GM19372 (cell line): ENCODE measurements at regions not wholly inside any gene's neighbourhood (a gene's known extent, or its start where the extent isn't known, plus 50 kb on each side); places are given as distances from the start of the nearest gene placed in this dataset.
"Not testable (repeated sequence)": the region's sequence is repeated elsewhere in the genome, so short reads cannot be mapped to it uniquely, and the experiment has no call there.

Experiments
- ATAC-seq: cut with Tn5 transposase; IDR thresholded peaks from one replicate; pipeline ENCODE4 v1.9.1; 2021; ENCODE audit warnings: mild to moderate bottlenecking, low read depth, moderate library complexity; ENCODE audit not compliant: unreplicated experiment

GRCh38 chr10:120184547-120185337 lies 272.3 kb upstream of the PLPP4 start:
- ATAC-seq: no peak

- ATAC-seq: no peak
Measured at GRCh38 chr10:120186506-120186905, 270.5 kb upstream of the PLPP4 start.

- not testable (repeated sequence) for ATAC-seq
Measured at GRCh38 chr10:120187168-120187567, 269.9 kb upstream of the PLPP4 start.

- no peak for ATAC-seq
Measured at GRCh38 chr10:120188950-120189349, 268.1 kb upstream of the PLPP4 start.

- no peak for ATAC-seq
Measured at GRCh38 chr10:120195984-120196712, 260.9 kb upstream of the PLPP4 start.

- no peak for ATAC-seq
Measured at GRCh38 chr10:120204877-120205276, 252.2 kb upstream of the PLPP4 start.

- no peak for ATAC-seq
Measured at GRCh38 chr10:120205368-120206018, 251.5 kb upstream of the PLPP4 start.

- no peak for ATAC-seq
Measured at GRCh38 chr10:120208488-120208887, 248.5 kb upstream of the PLPP4 start.

GRCh38 chr10:120209124-120209762 lies 247.8 kb upstream of the PLPP4 start:
- ATAC-seq: no peak

GRCh38 chr10:120212275-120212674 lies 244.8 kb upstream of the PLPP4 start:
- ATAC-seq: no peak

GRCh38 chr10:120213283-120213682 lies 243.7 kb upstream of the PLPP4 start:
- ATAC-seq: not testable (repeated sequence)

GRCh38 chr10:120217736-120218135 lies 239.3 kb upstream of the PLPP4 start:
- ATAC-seq: no peak

GRCh38 chr10:120221873-120222485 lies 235.0 kb upstream of the PLPP4 start:
- ATAC-seq: no peak

- ATAC-seq: no peak
Measured at GRCh38 chr10:120229641-120230040, 227.4 kb upstream of the PLPP4 start.

- ATAC-seq: not testable (repeated sequence)
Measured at GRCh38 chr10:120239695-120240094, 217.3 kb upstream of the PLPP4 start.

GRCh38 chr10:120251821-120252442 lies 205.1 kb upstream of the PLPP4 start:
- no peak for ATAC-seq

- no peak for ATAC-seq
Measured at GRCh38 chr10:120253131-120253530, 203.9 kb upstream of the PLPP4 start.

- ATAC-seq: no peak
Measured at GRCh38 chr10:120260456-120260855, 196.6 kb upstream of the PLPP4 start.

GRCh38 chr10:120262857-120263547 lies 194.0 kb upstream of the PLPP4 start:
- peak; percentile 64 for ATAC-seq
